HG02642 (cell line): ENCODE measurements at regions not wholly inside any gene's neighbourhood (a gene's known extent, or its start where the extent isn't known, plus 50 kb on each side); places are given as distances from the start of the nearest gene placed in this dataset.

Experiments used
- ATAC-seq: cut with Tn5 transposase; IDR thresholded peaks from one replicate; pipeline ENCODE4 v1.9.1; 2021; ENCODE audit warnings: mild to moderate bottlenecking; ENCODE audit not compliant: unreplicated experiment, poor library complexity

DNA sequence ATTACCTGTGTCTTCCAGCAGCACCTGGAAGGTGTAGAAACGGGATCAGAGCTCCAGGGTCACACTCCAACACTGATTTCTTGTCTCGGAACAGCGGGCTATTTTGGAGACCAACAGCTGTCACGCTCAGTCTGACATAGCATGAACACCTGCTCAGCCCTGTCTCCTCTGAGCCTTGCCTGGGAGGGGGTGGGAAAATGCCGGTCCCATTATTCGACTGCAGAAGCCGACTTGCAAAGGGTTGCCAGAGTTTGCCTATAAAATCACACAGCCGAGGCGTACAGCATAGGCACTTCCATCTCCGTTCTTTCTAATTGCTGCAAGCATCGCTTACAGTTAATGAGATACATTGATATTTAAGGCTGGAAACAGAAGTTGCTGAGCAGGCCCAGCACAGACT, 300.8 kb upstream of the MSX2 start:
- no peak for ATAC-seq

DNA sequence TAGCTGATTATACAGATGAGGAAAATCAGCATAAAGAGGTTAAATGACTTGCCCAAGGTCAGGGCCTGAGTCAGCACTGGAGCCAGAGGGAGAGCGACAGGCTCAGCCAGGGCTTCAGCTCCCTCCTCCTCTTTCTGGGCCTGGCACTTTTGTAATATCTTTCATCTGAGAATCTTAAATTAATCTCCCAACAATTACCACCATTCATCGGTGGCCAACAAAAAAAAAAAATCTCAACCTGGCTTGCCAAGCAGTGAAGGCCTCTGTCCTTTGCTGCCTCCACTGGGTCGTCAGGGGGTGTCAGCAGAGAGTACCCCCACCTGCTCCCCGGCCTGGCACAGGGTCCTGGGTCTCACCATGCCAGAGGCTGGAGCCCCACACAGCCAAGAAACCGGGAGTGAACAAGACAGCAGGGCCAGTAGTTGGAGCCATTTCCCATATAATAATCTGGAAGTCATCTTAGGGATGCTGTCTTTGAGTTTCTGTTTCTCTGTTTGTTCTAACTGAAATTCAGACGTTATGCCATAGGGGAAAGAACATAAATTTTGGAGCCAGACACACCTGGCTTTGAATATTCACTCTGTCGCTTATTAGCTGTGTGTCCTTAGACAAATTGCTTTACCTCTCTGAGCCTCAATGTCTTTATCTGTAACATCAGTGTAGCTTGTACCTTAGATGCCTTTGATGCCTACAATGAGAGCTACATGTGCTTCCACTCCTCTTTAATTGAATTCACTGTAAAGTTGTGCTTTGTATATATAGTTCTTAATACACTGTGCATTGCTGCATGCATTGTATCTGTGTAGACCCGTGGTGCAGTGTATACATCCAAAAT, 299.9 kb upstream of the MSX2 start:
- no peak for ATAC-seq

GRCh38 chr5:174425271-174425963, 299.0 kb upstream of the MSX2 start:
- no peak for ATAC-seq

GRCh38 chr5:174425964-174426290, 298.5 kb upstream of the MSX2 start:
- ATAC-seq: no peak

- ATAC-seq: no peak
These were observed 298.0 kb upstream of the MSX2 start for GRCh38 chr5:174426388-174426787.

GRCh38 chr5:174426851-174427250, 297.5 kb upstream of the MSX2 start:
- ATAC-seq: no peak

DNA sequence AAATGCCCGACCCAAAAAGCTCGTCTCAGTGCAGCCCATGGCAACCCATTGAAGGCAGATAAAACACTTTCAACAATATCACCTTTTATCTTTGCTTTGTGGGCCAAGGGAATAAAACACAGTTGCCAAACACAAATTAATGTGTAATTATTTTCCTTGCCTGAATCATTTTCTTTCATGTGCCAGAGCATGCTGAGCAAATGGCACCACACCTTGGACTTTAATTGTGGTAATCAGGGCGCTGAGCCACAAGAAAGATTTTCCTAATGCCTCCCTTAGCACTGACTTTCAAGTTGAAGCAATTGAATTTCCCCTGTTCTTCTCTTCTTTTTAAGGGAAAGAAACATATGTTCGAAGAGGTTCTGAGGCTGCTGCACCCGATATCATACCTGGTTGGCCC, 297.1 kb upstream of the MSX2 start:
- ATAC-seq: no peak

- ATAC-seq: no peak
These were observed 295.5 kb upstream of the MSX2 start for GRCh38 chr5:174428895-174429294.

DNA sequence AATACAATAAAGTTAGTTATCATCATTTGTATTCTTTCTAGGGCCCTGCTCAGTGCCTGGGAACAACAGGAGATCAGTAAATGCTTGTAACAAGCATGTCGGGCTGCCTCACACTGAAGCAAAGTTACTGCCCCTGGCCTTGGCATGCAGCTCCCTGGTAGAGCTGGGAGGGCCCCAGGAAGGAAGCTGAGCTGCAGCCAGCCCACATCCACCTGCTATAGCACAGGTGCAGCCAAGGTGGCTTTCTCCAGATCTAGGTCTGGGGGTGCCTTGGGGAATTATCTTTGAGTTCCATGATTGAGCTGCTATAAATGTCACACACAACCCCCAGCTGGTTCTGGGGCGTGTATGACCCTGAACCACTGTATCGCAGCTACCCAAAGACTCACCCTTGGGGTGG, 293.4 kb upstream of the MSX2 start:
- ATAC-seq: no peak

GRCh38 chr5:174431504-174431903, 292.9 kb upstream of the MSX2 start:
- no peak for ATAC-seq

DNA sequence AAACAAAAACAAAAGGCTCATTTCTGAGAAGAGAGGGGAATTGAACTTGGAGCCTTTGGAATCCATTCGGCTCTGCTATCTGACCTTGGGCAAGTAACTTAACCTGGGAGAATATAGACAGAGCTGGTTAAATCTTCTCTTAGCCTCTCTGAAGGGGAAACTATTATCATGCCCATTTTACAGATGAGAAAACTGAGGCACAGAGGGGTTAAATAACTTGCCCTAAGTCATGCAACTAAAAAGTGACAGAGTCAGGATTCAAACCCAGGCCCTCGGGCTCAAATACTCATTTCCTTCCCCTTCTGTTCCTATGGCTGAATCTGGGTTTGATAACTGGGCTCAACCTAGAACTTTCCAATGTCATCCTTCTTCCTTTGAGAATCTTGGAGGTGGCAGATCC, 291.3 kb upstream of the MSX2 start:
- ATAC-seq: no peak

GRCh38 chr5:174436750-174437149, 287.6 kb upstream of the MSX2 start:
- no peak for ATAC-seq

GRCh38 chr5:174444479-174445188, 279.7 kb upstream of the MSX2 start:
- no peak for ATAC-seq

- ATAC-seq: no peak
These were observed 277.9 kb upstream of the MSX2 start for GRCh38 chr5:174446446-174446845.

- ATAC-seq: no peak
These were observed 277.4 kb upstream of the MSX2 start for GRCh38 chr5:174446988-174447387.

DNA sequence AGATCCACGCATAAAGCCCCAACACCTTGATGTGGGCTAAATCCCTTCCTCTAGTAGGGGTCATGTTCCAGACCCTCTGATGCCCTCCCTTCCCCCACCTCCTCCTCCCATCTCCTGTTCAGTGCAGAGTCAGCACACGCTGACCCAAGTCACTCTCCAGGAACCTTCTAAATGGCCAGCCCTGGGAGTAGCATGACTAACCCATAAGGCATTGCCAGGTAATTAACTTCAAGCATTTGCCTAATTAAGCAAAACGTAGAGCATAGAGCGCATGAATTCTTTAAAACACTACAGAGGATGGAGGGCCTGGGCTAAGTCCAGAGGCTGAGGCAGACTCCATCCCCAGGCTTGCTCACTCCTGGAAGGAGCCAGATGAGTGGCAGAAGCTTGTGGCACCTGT, 276.3 kb upstream of the MSX2 start:
- no peak for ATAC-seq

DNA sequence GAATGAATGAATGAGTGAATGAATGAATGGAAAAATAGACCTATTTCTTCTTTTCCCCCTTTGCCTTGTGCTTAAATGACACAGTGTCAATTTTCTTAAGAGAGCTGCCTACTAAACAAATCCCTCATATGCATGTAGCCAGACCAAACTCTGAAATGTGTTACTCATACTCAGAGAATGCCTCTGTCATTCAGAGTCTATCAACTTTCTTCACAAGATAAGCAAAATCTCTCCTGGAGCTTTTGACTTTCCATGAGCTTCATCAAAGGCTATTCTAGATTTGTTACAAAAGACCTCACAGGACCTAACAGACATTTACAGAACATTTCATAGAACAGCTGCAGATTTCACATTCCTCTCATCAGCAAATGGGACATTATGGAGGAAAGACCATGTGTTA, 275.7 kb upstream of the MSX2 start:
- no peak for ATAC-seq

- ATAC-seq: no peak
These were observed 270.7 kb upstream of the MSX2 start for GRCh38 chr5:174453690-174454089.

GRCh38 chr5:174454464-174454863, 269.9 kb upstream of the MSX2 start:
- ATAC-seq: no peak

DNA sequence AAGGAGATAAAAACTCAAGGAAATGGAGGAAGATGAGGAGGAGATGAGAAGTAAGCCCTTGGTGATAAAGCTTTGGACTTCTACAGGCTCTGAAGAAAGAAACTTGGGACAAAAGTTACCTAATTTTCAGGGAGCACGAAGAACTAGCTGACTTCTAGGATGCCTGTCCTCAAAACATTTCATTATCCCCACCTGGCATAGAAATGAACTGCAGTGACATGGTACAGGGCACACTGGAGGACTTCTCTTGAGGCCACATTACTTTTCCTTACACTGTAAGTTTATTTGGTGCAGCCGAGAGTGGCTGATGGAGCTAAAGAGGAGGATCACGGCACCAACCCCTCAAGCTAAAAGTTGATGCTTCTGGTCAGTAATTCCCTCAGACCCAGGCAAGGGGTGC, 269.5 kb upstream of the MSX2 start:
- ATAC-seq: no peak

GRCh38 chr5:174455301-174455700, 269.1 kb upstream of the MSX2 start:
- ATAC-seq: no peak
